GM12864 (cell line): ENCODE measurements at regions not wholly inside any gene's neighbourhood (a gene's known extent, or its start where the extent isn't known, plus 50 kb on each side); places are given as distances from the start of the nearest gene placed in this dataset.

Experiments used
- DNase-seq: peaks from one replicate; pipeline ENCODE4 v3.0.0-alpha.2; 2011; ENCODE audit warnings: low read depth
- H3K4me3 ChIP-seq: 2 replicates; pipeline ENCODE4 v1.5.1; 2011; ENCODE audit warnings: mild to moderate bottlenecking, low read depth, low read length, control low read depth
- CTCF ChIP-seq: IDR thresholded peaks from 2 replicates; pipeline ENCODE4 v1.5.1; 2011; ENCODE audit warnings: low read depth, mild to moderate bottlenecking, moderate library complexity, low read length, control low read depth, inconsistent platforms; ENCODE audit errors: missing control alignments

DNA sequence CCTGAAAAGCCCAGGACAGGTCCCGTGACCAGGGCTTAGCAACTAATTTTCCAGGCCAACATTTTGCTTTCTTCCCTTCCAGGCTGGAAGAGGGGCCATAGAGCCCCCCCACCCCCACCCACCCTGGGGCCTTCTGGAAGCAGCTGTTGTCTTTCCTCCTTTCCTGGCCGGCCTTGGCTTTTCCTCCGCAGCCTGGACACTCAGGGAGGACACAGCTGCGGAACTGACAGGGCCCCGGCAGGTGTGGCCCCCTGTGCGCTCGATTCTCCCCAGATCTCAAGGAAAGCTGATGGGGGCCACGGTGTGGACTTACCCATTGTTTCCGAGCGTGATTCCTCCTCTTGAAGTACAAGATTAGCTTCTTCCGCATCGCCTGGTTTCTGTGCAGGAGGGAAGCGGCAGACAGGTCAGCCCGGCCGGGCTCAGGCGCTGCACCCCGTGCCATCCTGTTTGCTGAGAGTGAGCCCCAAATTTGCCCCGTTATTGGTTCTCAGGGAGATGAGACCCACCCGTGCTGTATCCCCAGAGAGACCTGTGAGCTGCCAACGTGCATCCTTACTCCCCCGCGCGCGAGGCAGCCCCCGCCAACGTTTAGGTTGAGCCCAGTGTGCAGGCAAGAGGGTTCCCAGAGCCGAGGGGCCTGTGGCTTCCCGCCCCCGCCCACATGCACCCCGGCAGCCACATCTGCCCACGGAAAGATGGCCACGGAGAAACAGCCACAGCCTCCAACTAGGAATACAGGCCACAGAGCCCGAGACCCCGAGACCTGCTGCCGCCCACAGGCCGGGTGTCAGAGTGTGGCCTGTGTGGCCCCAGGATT, 129.6 kb downstream of the NCOR2 start:
- TF ChIP-seq CTCF: no peak
- DNase-seq: no peak
- no peak overlapping the region for H3K4me3 ChIP-seq

- no peak overlapping the region for H3K4me3 ChIP-seq
- TF ChIP-seq CTCF: no peak
- DNase-seq: no peak
Measured at GRCh38 chr12:124437121-124437520, 130.3 kb downstream of the NCOR2 start.

- TF ChIP-seq CTCF: no peak
- no peak for DNase-seq
- no peak overlapping the region for H3K4me3 ChIP-seq
Measured at GRCh38 chr12:124436366-124436765, 131.0 kb downstream of the NCOR2 start.

GRCh38 chr12:124435806-124436345, 131.5 kb downstream of the NCOR2 start:
- no peak overlapping the region for H3K4me3 ChIP-seq
- TF ChIP-seq CTCF: no peak
- DNase-seq: no peak

- TF ChIP-seq CTCF: no peak
- H3K4me3 ChIP-seq: no peak overlapping the region
Measured at GRCh38 chr12:124434951-124435805, 132.2 kb downstream of the NCOR2 start.

DNA sequence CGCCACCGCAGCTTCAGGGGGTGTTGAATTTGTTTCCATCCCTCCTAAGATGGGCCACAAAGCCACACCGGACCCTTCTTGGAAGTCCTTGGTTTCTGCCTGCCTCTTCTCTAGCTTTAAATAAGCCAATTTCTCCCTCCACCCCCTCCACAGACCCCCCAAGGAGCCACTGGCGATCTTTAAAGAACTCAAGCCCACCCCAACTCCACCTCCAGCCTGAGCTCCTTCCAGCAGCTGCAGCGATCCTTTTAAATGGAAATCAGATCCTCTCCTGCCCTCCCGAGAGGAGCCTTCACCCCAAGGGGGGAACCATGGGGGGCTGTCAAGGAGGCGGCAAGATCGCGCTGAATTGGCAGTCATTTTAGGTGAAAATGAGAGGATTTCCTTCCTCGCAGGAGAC, 133.1 kb downstream of the NCOR2 start:
- no peak overlapping the region for H3K4me3 ChIP-seq
- no peak for TF ChIP-seq CTCF

More at GRCh38 chr12:124434951-124435805, 132.2 kb downstream of the NCOR2 start:
- DNase-seq: no peak

More for the DNA sequence above, 133.1 kb downstream of the NCOR2 start:
- no peak for DNase-seq
